Brain microvascular endothelial cell (primary cell): ENCODE measurements at regions not wholly inside any gene's neighbourhood (a gene's known extent, or its start where the extent isn't known, plus 50 kb on each side); places are given as distances from the start of the nearest gene placed in this dataset.
"Not testable (repeated sequence)": the region's sequence is repeated elsewhere in the genome, so short reads cannot be mapped to it uniquely, and the experiment has no call there.

Experiments used
- DNase-seq: peaks from one replicate; pipeline ENCODE4 v3.0.0-alpha.2; 2020
- H3K27ac ChIP-seq: fragments of 250-450 bp; sonication (Bioruptor Pico); 2 replicates; pipeline ENCODE4 v1.5.1; 2020; ENCODE audit warnings: mild to moderate bottlenecking, moderate library complexity
- H3K27me3 ChIP-seq: fragments of 250-450 bp; sonication (Bioruptor Pico); replicated peaks from 2 replicates; pipeline ENCODE4 v1.5.1; 2020; ENCODE audit warnings: mild to moderate bottlenecking
- H3K36me3 ChIP-seq: fragments of 250-450 bp; sonication (Bioruptor Pico); replicated peaks from 2 replicates; pipeline ENCODE4 v1.5.1; 2020; ENCODE audit warnings: mild to moderate bottlenecking
- H3K4me3 ChIP-seq: 2 replicates; pipeline ENCODE4 v1.5.1; 2011; ENCODE audit warnings: low read depth, mild to moderate bottlenecking, control low read depth, low read length, moderate library complexity
- in situ Hi-C: cut with HindIII; loops from 2 replicates; pipeline ENCODE4 v1.10.0; 2017; ENCODE audit warnings: low sequenced_read_pairs, low pct_ligation_motif_present
- TF ChIP-seq, protein P1 (sequence below): IDR thresholded peaks from 2 replicates; pipeline ENCODE4 v1.5.1; 2011; ENCODE audit warnings: low read depth, mild to moderate bottlenecking, moderate library complexity, low read length, control low read depth, inconsistent platforms; ENCODE audit errors: missing control alignments

DNA sequence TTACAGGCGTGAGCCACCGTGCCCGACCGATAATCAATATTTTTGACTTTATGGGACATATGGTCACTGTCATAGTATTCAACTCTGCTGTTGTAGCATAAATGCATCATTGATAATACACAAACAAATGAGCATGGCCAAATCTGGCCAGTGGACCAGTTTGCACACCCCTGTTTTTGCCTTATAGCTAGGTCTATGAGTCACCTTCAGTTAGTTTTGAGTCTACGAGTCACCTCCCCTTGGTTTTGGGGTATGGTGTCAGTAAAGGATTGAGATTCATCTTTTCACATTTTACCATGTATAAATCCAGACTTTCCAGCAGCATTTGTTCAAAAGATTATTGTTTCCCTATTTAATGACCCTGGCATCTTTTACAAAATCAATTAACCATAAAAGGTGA lies 362.5 kb upstream of the NRP1 start:
- TF ChIP-seq, protein P1, sequence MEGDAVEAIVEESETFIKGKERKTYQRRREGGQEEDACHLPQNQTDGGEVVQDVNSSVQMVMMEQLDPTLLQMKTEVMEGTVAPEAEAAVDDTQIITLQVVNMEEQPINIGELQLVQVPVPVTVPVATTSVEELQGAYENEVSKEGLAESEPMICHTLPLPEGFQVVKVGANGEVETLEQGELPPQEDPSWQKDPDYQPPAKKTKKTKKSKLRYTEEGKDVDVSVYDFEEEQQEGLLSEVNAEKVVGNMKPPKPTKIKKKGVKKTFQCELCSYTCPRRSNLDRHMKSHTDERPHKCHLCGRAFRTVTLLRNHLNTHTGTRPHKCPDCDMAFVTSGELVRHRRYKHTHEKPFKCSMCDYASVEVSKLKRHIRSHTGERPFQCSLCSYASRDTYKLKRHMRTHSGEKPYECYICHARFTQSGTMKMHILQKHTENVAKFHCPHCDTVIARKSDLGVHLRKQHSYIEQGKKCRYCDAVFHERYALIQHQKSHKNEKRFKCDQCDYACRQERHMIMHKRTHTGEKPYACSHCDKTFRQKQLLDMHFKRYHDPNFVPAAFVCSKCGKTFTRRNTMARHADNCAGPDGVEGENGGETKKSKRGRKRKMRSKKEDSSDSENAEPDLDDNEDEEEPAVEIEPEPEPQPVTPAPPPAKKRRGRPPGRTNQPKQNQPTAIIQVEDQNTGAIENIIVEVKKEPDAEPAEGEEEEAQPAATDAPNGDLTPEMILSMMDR: no peak
- H3K36me3 ChIP-seq: no peaks in the 10 kb centered on the region
- no peaks in the 10 kb centered on the region for H3K27me3 ChIP-seq
- no peak overlapping the region for H3K4me3 ChIP-seq
- no peak overlapping the region for H3K27ac ChIP-seq
- in situ Hi-C loops: no loop called here
- no peak for DNase-seq

DNA sequence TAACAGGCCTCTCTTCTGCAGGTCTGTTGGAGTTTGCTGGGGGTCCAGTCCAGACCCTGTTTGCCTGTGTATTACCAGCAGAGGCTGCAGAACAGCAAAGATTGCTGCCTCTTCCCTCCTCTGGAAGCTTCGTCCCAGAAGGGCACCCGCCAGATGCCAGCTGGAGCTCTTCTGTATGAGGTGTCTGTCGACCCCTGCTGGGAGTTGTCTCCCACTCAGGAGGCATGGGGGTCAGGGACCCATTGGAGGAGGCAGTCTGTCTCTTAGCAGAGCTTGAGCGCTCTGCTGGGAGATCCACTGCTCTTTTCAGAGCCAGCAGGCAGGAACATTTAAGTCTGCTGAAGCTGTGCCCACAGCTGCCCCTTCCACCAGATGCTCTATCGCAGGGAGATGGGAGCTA lies 361.1 kb upstream of the NRP1 start:
- no peak for DNase-seq
- no peak overlapping the region for H3K4me3 ChIP-seq
- no peaks in the 10 kb centered on the region for H3K27me3 ChIP-seq
- H3K36me3 ChIP-seq: no peaks in the 10 kb centered on the region
- in situ Hi-C loops: no loop called here
- TF ChIP-seq, protein P1: no peak
- no peak overlapping the region for H3K27ac ChIP-seq

DNA sequence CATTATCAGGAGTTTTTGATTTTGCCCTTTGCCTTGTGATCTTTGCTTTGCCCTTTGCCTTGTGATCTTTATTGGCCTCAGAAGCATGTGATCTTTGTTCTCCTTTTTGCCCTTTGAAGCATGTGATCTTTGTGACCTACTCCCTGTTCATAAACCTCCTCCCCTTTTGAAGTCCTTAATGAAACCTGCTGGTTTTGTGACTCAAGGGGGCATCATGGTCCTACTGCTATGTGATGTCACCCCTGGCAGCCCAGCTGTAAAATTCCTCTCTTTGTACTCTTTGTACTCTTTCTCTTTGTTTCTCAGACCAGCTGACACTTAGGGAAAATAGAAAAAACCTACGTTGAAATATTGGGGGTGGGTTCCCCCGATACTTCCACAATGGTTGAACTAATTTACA lies 356.1 kb upstream of the NRP1 start:
- in situ Hi-C loops, DNase-seq, H3K36me3 ChIP-seq, H3K27me3 ChIP-seq, H3K27ac ChIP-seq, H3K4me3 ChIP-seq: not testable (repeated sequence)

DNA sequence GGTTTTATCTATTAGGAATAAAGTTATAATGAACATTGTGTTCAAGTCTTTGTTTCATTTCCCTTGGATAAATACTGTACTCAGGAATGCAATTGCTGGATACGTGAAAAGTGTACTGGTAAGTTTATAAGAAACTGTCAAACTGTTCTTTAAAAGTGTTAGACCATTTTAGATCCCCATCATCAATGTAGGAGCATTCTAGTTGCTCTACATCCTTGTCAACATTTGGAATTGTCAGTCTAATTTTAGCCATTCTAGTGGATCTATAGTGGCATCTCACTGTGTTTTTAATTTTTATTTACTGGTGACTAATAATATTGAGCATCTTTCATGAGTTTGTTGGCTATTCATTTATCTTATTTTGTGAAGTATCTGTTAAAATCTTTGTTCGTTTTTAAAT lies 354.0 kb upstream of the NRP1 start:
- in situ Hi-C loops: no loop called here
- no peaks in the 10 kb centered on the region for H3K27me3 ChIP-seq
- H3K36me3 ChIP-seq: no peaks in the 10 kb centered on the region
- H3K27ac ChIP-seq: no peak overlapping the region
- no peak for DNase-seq
- no peak overlapping the region for H3K4me3 ChIP-seq
- TF ChIP-seq, protein P1: no peak

DNA sequence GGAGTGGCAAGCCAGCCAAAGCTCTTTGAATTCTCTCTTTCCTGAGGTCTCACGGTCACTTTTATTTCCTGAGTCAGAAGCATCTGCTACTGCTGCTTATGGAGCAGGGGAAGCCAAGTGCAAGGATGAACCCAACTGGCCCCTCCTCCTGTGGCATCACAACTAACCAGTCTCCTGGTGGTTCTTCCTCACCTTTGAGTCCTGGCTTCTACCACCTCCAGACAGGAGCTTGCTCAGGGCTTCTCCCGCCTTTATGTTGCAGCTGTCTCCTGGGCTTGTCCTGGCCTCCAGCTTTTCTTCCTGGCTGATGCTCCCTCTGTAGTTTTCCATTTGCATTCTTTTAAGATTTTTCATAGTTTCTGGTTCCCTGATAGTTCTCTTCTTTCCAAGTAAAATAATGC lies 349.7 kb upstream of the NRP1 start:
- H3K27ac ChIP-seq: no peak overlapping the region
- H3K27me3 ChIP-seq: no peaks in the 10 kb centered on the region
- H3K36me3 ChIP-seq: no peaks in the 10 kb centered on the region
- in situ Hi-C loops: no loop called here
- H3K4me3 ChIP-seq: no peak overlapping the region
- TF ChIP-seq, protein P1: no peak
- DNase-seq: no peak

DNA sequence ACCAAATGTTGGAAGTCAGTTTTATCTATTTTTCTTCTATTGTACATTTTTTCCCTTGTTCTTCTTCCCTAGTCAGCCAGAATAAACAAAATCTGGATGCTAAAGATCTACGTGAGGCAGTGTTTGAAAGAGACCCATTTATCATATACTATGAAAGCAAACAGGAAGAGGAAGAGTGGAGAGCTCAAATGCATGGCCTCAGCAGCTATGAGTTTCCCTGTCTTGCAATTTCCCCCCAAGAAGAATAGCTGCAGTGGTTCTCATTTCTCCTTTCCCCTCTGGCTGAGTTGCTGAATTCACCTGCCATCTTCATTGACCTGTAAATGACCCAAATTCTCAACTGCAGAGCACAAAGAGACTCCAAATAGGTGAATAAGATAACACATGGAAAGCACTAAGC lies 347.1 kb upstream of the NRP1 start:
- no peaks in the 10 kb centered on the region for H3K27me3 ChIP-seq
- TF ChIP-seq, protein P1: no peak
- H3K36me3 ChIP-seq: no peaks in the 10 kb centered on the region
- H3K27ac ChIP-seq: no peak overlapping the region
- in situ Hi-C loops: no loop called here
- no peak for DNase-seq
- H3K4me3 ChIP-seq: no peak overlapping the region
